Spleen (tissue), 11 donors: ENCODE measurements at regions not wholly inside any gene's neighbourhood (a gene's known extent, or its start where the extent isn't known, plus 50 kb on each side); places are given as distances from the start of the nearest gene placed in this dataset.

Source experiments
- DNase-seq: peaks from one replicate; pipeline ENCODE4 v3.0.0-alpha.2; 2020
- H3K27ac ChIP-seq, 8 donors: fragments of 200-600 bp; sonication (generic) in 7 of 8; 1 replicate in 4 of 8; 2 replicates in 4 of 8; pipeline versions ENCODE4 v1.5.0 to v1.8.0; 2016 to 2021; ENCODE audit warnings: inconsistent platforms in 4 of 8, mild to moderate bottlenecking in 4 of 8, moderate library complexity in 1 of 8
- H3K27me3 ChIP-seq, 7 donors: fragments of 200-600 bp; sonication (generic) in 6 of 7; replicated peaks in 1 of 7; 1 replicate in 4 of 7; 2 replicates in 3 of 7; pipeline versions ENCODE4 v1.5.0 to v1.8.0; 2016 to 2021; ENCODE audit warnings: inconsistent platforms in 3 of 7, mild to moderate bottlenecking in 1 of 7
- H3K36me3 ChIP-seq, 6 donors: fragments of 200-600 bp; sonication (generic) in 5 of 6; 1 replicate in 4 of 6; 2 replicates in 2 of 6; pipeline versions ENCODE4 v1.5.0 to v1.8.0; 2016 to 2021; ENCODE audit warnings: inconsistent platforms in 2 of 6
- H3K4me1 ChIP-seq, 6 donors: fragments of 200-600 bp; sonication (generic) in 5 of 6; 1 replicate in 3 of 6; 2 replicates in 3 of 6; pipeline versions ENCODE4 v1.5.0 to v1.8.0; 2016 to 2021; ENCODE audit warnings: inconsistent platforms in 3 of 6
- H3K4me3 ChIP-seq, 8 donors: fragments of 200-600 bp; sonication (generic) in 7 of 8; 1 replicate in 4 of 8; 2 replicates in 4 of 8; pipeline versions ENCODE4 v1.5.0 to v1.8.0; 2016 to 2021; ENCODE audit warnings: inconsistent platforms in 4 of 8, mild to moderate bottlenecking in 4 of 8, moderate library complexity in 2 of 8
- H3K9me3 ChIP-seq, 8 donors: fragments of 200-600 bp; sonication (generic) in 7 of 8; 1 replicate in 4 of 8; 2 replicates in 4 of 8; pipeline versions ENCODE4 v1.5.0 to v1.8.0; 2016 to 2021; ENCODE audit warnings: inconsistent platforms in 4 of 8
- POLR2A ChIP-seq, 3 donors: fragments of 450-650 bp; IDR thresholded peaks; one replicate each; pipeline ENCODE4 v1.5.1; 2017; ENCODE audit warnings: antibody characterized with exemption in 3 of 3, mild to moderate bottlenecking in 1 of 3
- POLR2AphosphoS5 ChIP-seq, 3 donors: sonication (generic); formaldehyde crosslinking; IDR thresholded peaks; one replicate each; pipeline ENCODE4 v1.5.1; 2017; ENCODE audit warnings: antibody characterized with exemption in 3 of 3
- WGBS, 5 donors: extraction: QIAGEN DNeasy Blood & Tissue Kit in 3 of 5; methylation state at CpG; one replicate each; pipeline versions ENCODE4 v1.1.5 to v1.1.7; 2013 to 2018; 5-methylcytosine and 5-hydroxymethylcytosine counted together
- intact Hi-C: fragments of 100-400 bp; cut with DNase I; formaldehyde crosslinking; loops from one replicate; pipeline ENCODE4 v1.15.0; 2023; ENCODE audit warnings: low total_unique reads
- TF ChIP-seq, protein P1 (sequence below), 11 experiments: fragments of 200-600 bp in 7 of 11; fragments of 450-650 bp in 4 of 11; sonication (generic) in 4 of 11; IDR thresholded peaks in 8 of 11; conservative IDR thresholded peaks in 3 of 11; 1 replicate in 7 of 11; 2 replicates in 4 of 11; pipeline versions ENCODE4 v1.4.0 to v1.8.0; 2016 to 2021; ENCODE audit warnings: antibody characterized with exemption in 11 of 11, inconsistent platforms in 4 of 11, mild to moderate bottlenecking in 1 of 11
- donor health status: healthy with polysubstance abuse.
- donor health status: DM: no; HTN: no; CAD: no; lungs with moderate emphysema.
- donor health status: DM: no; HTN: no; CAD: no.
- donor health status: Bipolar disorder and iron deficiency.
- donor health status: healthy.
- donor health status: DM: no; HTN: no; CAD: no.
- donor health status: DM: yes; HTN: yes; CAD: no.

DNA sequence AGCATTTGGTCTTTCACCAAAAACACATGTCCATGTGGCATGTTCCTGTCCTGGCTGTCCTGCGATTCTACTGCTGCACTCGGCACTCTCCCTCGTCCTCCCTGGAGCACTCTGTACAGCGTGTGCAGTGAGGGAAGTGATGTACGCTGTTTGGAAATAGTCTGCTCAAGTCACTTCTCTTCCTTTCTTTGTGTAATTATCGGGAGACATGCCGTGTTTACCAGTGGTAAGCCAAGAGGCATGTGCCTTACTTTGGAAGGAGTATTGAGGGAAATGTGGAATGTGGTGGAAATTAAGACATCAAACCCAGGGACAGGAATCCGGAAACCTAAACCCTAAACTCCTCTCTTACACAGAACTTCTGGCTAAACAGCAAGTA lies 268.5 kb upstream of the FOXQ1 start:
- Histone ChIP-seq H3K9me3 (no peaks in the 10 kb centered on the region), H3K27me3 (peaks cover 0 to 50% (median 0%) of the 10 kb centered on the region in 7 donors), H3K4me1 (peaks cover 0 to 4% (median 0%) of the 10 kb centered on the region in 6 donors), H3K27ac (no peak overlapping the region), H3K36me3 (no peaks in the 10 kb centered on the region), H3K4me3 (no peak overlapping the region)
- 66 to 78% (median 71%) methylated on average over 8 of the region's 8 CpGs for WGBS, 5 donors
- DNase-seq, result no peak
- intact Hi-C loops, result no loop called here
- TF ChIP-seq POLR2A (IDR thresholded peaks at IDR 0.05) (no peak), POLR2AphosphoS5 (IDR thresholded peaks at IDR 0.05) (no peak)
- TF ChIP-seq, protein P1, sequence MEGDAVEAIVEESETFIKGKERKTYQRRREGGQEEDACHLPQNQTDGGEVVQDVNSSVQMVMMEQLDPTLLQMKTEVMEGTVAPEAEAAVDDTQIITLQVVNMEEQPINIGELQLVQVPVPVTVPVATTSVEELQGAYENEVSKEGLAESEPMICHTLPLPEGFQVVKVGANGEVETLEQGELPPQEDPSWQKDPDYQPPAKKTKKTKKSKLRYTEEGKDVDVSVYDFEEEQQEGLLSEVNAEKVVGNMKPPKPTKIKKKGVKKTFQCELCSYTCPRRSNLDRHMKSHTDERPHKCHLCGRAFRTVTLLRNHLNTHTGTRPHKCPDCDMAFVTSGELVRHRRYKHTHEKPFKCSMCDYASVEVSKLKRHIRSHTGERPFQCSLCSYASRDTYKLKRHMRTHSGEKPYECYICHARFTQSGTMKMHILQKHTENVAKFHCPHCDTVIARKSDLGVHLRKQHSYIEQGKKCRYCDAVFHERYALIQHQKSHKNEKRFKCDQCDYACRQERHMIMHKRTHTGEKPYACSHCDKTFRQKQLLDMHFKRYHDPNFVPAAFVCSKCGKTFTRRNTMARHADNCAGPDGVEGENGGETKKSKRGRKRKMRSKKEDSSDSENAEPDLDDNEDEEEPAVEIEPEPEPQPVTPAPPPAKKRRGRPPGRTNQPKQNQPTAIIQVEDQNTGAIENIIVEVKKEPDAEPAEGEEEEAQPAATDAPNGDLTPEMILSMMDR (IDR thresholded peaks at IDR 0.05 in 8 of 11, conservative IDR thresholded peaks at IDR 0.05 in 3 of 11), result no peak

GRCh38 chr6:1042583-1043457 lies 269.1 kb upstream of the FOXQ1 start:
- no peaks in the 10 kb centered on the region for H3K9me3 ChIP-seq
- H3K4me3 ChIP-seq, result no peak overlapping the region
- H3K27ac ChIP-seq, result no peak overlapping the region
- peaks cover 0 to 44% (median 0%) of the 10 kb centered on the region in 7 donors for H3K27me3 ChIP-seq
- no peak for DNase-seq
- no peaks in the 10 kb centered on the region for H3K4me1 ChIP-seq
- intact Hi-C loops, result no loop called here
- WGBS, 5 donors, result 83 to 88% (median 86%) methylated on average over 15 of the region's 15 CpGs
- TF ChIP-seq POLR2A (IDR thresholded peaks at IDR 0.05) (no peak), POLR2AphosphoS5 (IDR thresholded peaks at IDR 0.05) (no peak)
- TF ChIP-seq, protein P1 (IDR thresholded peaks at IDR 0.05 in 8 of 11, conservative IDR thresholded peaks at IDR 0.05 in 3 of 11), result no peak
- H3K36me3 ChIP-seq, result no peaks in the 10 kb centered on the region

DNA sequence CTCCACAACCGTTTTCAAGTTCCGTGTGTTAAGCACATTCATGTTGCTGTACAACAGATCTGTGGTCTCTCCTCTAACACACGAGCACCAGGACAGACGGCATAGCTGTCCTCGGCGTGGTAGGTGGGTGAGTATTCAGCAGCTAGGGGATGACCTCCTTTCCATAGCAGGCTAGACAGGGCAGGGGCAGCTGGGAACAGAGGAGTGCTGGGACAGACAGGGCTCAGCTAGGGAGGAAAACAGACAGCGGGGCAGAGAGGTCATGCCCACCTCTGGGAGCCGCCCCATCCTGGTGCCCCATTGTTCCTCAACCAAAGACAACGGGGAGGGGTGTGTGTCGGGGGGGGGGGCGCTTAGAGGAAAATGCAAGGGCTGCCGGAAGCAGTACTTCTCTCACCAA lies 271.5 kb upstream of the FOXQ1 start:
- H3K36me3 ChIP-seq, result no peaks in the 10 kb centered on the region
- no peak overlapping the region for H3K27ac ChIP-seq
- intact Hi-C loops, result no loop called here
- H3K27me3 ChIP-seq, result peaks cover 0 to 36% (median 0%) of the 10 kb centered on the region in 7 donors
- TF ChIP-seq POLR2AphosphoS5 (IDR thresholded peaks at IDR 0.05) (no peak), POLR2A (IDR thresholded peaks at IDR 0.05) (no peak)
- TF ChIP-seq, protein P1 (IDR thresholded peaks at IDR 0.05 in 8 of 11, conservative IDR thresholded peaks at IDR 0.05 in 3 of 11), result no peak
- H3K4me1 ChIP-seq, result no peaks in the 10 kb centered on the region
- no peak for DNase-seq
- no peaks in the 10 kb centered on the region for H3K9me3 ChIP-seq
- no peak overlapping the region for H3K4me3 ChIP-seq
- 62 to 78% (median 74%) methylated on average over 11 to 12 of the region's 12 CpGs for WGBS, 5 donors

DNA sequence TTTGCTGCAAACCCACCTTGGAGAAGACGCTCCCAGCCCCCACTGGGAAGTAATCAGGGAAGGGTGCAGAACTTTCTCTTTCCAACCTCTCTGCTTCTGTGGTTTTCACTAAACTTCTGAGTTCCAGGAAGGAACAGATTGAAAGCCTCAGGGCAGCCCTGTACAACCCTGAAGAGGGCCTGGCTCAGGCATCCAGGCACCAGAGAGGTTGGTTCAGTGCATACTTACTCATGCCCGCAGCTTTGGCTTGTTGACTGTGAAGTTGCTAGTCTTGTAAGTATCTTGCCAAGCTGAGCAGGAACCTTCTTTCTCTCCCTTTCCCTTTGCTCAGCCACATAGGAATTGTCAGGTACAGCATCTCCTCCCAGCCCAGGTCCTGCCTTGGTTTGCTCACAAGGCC lies 272.2 kb upstream of the FOXQ1 start:
- TF ChIP-seq POLR2AphosphoS5 (IDR thresholded peaks at IDR 0.05) (no peak), POLR2A (IDR thresholded peaks at IDR 0.05) (no peak)
- TF ChIP-seq, protein P1 (IDR thresholded peaks at IDR 0.05 in 8 of 11, conservative IDR thresholded peaks at IDR 0.05 in 3 of 11), result no peak
- DNase-seq, result no peak
- H3K4me1 ChIP-seq, result no peaks in the 10 kb centered on the region
- WGBS, 5 donors, result 79 to 92% (median 84%) methylated on average over 2 of the region's 2 CpGs
- H3K36me3 ChIP-seq, result no peaks in the 10 kb centered on the region
- peaks cover 0 to 30% (median 0%) of the 10 kb centered on the region in 7 donors for H3K27me3 ChIP-seq
- intact Hi-C loops, result no loop called here
- H3K27ac ChIP-seq, result no peak overlapping the region
- H3K9me3 ChIP-seq, result no peaks in the 10 kb centered on the region
- H3K4me3 ChIP-seq, result no peak overlapping the region
